CMK (cell line): ENCODE measurements at regions not wholly inside any gene's neighbourhood (a gene's known extent, or its start where the extent isn't known, plus 50 kb on each side); places are given as distances from the start of the nearest gene placed in this dataset.
"Not testable (repeated sequence)": the region's sequence is repeated elsewhere in the genome, so short reads cannot be mapped to it uniquely, and the experiment has no call there.

Source experiments
- DNase-seq: peaks from one replicate; pipeline ENCODE4 v3.0.0-alpha.2; 2010; ENCODE audit warnings: low read depth

DNA sequence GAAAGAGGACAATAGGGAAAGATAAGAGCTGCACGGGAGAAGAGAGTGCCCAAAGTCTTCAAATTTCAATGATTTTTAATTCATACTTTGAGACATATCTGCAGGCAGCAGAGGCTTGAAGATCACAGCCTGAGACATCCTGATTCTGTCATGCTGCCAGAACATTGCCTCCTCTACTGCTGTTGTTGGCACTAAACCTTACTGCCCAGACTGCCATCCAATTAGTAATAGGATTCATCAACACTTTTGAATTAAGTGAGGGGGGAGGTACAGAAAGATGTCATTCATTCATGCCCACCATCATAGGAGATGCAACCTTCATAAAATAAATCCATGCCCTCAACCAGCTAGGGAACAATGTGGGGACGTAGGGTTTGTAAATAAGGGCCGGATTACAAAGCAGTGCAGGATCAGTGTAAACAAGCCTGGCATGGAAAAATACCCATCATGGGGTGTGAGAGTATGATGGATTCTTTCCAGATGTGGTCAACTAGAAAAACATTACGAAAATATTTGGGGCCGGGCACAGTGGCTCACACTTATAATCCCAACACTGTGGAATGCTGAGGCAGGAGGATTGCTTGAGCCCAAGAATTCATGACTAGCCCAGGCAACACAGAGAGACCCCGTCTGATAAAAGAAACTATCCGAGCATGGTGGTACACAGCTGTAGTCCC is 122.1 kb upstream of the DAPK1 start:
- DNase-seq: no peak

DNA sequence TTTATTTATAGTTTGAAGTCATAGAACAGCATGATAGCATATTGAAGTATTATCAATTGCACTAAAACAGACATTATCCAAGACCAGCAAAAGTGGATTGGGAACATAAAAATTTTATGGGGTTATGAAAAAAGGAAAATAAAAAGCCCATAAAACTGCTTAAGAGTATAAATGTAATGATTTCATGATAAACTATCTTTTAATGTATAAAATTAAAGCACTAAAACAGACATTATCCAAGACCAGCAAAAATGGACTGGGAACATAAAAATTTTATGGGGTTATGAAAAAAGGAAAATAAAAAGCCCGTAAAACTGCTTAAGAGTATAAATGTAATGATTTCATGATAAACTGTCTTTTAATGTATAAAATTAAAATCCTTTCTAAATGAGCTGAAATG is 119.0 kb upstream of the DAPK1 start:
- no peak for DNase-seq

DNA sequence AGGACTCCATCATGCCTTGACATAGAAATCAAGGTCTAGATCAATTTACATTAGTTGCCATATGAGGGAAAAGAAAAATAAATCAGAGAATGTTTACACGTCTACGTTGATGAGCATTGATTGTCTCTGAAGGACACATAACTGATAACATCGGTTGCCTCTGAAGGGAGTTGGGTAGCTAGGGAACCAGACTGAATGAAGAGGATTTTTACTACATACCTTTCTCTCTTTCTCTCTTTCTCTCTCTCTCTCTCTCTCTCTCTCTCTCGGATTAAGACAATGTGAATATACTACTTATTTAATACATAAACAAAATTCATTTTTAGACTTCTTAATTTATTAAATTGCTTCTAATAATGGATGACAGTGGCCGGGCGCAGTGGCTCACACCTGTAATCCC is 118.4 kb upstream of the DAPK1 start:
- DNase-seq: no peak

DNA sequence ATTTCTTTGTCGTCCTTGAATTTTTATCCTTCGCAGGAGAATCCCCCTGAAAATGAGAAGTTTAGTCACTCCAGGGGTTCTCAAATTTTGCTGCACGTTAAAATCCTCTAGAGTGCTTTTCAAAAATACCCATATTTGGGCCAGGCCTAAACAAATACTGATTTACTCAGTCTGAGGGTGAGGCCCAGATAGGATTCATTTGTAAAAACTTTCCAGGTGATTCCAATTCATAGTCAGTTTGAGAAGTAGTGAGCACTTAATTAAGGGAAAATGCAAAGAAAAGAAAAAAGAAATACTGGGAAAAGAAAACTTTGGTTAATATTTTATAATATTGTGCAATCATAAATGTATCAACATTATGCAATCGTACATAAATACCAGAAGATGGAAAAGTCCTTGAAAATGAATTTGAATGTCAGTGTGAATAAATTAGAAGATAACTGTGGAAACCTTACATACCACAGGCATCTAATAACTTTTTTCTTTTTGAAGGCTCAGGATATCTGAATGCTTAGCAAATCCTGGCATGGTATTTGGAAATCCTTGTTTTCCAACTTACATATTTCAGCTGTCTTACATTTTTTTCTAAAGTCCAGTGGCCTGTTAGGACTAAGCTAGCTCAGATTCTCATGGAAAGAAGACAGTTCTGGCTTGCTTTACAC is 116.5 kb upstream of the DAPK1 start:
- DNase-seq: no peak

DNA sequence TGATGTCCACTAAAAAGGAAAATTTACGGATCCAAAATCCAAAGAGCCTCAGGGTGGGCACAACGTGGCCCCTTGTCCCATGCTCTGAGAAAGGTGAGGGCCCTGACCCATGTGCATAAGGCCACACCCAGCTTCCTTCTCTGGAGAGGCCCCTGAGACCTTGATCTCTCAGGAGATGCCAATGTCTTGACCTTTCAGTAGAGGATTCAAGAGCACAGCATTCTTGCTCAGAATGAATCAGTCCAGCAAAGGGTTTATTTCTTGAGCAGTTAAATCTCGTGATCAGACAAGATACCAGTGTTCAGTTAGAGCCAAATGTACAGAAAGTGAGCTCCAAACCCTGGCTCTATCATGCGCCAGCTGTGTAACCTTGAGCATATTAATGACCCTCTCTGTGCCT is 115.9 kb upstream of the DAPK1 start:
- DNase-seq: no peak

DNA sequence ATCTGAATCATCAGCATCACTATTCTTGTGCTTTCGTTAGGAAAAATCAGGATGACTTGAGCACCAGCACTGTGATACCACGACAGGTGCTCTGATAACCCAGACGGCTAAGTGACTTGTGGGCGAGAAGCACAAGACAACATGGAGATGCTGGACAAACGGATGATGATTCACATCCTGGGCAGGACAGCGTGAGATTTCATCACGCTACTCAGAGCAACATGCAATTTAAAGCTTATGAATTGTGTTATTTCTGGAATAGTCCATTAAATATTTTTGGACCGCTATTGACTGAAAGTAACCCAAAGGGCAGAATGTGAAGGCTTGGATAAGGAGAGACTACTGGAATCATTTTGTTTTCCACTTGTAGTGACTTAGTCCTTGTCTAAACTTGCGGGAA is 114.8 kb upstream of the DAPK1 start:
- no peak for DNase-seq

DNA sequence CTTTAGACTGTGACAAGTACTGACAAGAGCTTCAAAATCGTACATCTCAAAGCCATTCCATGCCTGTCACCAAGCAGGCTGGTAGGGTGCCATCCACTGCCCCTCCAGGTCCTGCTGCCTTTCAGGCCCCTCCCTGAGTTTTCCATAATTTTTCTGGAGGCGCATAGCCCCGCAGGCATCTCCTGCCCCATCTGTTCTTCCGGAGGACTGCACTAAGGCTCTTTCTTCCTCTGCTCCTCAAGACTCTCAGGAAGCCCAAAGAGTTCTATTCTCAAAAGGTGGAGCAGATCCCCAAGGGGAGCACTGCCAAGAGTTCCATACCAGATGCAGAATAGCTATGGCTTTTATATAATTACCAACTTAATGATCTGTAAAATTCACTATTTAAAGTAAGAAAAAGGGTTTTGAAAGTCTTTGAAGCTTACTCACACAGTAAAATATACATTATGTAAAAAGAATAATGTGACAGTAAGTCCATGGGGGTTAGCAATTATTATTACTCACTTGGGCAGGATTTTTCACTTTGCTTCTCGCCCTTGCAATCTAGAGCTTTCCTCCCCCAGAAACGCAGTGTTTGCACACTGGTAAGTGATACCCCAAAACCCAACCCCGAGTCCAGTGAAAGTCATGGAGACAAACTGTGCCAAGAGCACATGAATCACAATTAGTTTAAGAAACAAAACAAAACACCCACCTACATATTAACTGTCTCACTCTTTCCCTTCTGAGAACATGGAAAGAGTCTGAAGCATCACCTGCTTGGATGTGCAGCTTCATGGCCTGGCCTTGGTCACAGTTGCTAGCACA is 114.1 kb upstream of the DAPK1 start:
- no peak for DNase-seq

DNA sequence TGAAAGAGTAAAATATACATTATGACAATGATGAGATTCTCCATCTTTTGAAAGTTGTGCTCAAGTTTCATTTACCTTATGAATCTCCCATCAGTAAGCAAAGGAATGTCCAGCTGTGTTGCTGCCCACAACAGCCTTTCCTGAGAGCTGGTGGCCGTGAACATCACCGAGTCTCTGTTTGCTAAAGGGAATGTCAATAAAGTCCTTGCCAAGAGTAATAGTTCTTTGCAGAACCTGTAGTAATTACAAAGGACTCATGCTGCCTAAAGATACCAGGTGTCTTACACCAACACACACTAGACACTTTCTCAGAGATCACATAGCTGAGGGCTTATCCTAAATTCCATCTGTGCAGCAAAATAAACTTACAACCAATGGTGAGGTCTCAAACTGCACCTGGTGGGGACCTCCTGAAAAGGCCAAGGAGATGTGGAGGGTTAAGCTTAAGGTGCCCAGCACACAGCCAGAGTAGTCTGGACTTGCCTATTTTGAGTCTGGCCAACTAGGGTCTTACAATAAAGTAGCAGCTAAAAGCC is 111.1 kb upstream of the DAPK1 start:
- DNase-seq: no peak

DNA sequence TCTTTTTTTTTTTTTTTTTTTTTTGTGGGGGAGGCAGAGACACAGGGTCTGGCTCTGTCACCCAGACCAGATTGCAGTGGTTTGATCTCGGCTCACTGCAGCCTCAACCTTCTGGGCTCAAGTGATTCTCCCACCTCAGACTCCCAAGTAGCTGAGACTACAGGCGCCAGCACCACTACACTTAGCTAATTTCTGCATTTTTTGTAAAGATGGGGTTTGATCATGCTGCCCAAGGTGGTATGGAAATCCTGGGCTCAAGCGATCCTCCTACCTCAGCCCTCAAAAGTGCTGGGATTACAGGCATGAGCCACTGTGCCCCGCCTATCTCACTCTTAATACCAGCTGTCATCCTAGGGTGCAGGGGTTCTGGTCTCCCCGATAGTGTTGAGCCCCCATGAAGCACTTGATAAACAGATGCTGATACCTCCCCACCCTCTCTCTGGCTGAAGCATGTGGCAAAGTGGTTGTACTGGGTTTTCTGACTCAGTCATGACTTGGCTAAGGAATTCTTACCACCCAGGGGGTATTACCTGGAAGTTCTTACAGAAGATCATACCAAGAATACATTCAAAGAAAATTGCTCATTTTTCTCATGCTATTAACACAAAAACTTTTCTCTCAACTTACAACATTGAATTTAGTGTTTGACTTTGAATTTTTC is 110.2 kb upstream of the DAPK1 start:
- no peak for DNase-seq

DNA sequence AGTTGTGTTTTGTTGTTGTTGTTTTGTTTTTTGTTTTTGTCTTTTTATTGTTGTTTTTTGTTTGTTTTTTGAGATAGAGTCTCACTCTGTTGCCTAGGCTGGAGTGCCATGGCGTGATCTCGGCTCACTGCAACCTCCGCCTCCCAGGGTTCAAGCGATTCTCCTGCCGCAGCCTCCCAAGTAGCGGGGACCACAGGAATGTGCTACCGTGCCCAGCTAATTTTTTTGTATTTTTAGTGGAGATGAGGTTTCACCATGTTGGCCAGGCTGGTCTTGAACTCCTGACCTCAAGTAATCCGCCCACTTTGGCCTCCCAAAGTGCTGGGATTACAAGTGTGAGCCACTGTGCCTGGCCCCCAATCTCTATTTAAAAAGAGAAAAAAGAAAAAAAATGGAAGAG is 109.0 kb upstream of the DAPK1 start:
- DNase-seq: not testable (repeated sequence)

DNA sequence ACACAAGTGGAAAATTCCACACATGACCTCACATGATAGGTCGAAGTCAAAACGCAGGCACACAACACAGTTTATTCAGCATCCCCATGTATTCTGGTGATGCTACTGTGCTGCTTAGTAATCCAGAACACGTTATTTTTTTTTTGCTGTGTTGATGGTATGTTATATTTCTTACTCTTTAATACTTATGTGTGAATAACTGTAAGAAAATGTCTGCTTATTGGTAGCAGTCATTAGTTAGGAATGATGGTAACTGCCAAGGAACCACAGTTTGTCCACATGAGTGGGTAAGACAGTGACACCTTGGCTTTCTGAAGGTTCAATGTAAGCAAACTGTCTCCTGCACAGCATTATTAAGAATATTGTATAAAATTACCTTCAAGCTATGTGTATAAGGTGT is 107.7 kb upstream of the DAPK1 start:
- DNase-seq: no peak

DNA sequence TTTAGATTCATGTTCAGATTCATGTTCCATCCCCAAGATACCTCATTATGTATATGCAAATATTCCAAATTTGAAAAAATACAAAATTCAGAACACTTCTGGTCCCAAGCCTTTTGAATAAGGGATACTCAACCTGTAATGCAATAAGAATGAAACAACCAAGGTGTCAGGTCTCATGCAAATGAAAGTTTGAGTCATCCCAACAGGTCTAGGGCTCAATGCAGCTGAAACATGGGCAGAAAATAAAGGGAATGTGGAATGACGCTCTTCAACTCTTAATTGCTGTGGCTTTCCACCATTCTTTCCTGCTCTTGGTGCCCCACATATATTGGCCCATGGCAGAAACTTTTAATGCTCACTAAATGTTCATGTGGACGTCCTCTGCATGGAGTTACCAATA is 107.3 kb upstream of the DAPK1 start:
- DNase-seq: no peak

DNA sequence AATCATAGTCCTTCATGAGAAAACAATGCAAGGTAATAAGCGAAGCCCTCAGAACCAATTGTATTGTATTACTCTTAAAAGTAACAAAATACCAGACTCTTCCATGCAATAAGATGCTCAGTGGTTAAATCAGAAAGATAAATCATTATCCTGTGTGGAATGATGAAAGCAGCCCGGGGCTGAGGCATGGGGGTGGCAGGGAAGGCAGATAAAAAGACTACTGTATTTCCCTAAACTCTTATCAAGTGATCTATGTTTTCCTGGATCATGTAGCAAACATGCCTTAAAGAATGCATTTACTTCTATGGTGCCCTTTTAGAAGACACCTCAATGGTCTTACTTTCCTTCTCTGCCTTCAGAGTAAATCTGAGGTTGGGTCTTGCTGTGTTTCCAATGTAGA is 105.6 kb upstream of the DAPK1 start:
- DNase-seq: no peak

DNA sequence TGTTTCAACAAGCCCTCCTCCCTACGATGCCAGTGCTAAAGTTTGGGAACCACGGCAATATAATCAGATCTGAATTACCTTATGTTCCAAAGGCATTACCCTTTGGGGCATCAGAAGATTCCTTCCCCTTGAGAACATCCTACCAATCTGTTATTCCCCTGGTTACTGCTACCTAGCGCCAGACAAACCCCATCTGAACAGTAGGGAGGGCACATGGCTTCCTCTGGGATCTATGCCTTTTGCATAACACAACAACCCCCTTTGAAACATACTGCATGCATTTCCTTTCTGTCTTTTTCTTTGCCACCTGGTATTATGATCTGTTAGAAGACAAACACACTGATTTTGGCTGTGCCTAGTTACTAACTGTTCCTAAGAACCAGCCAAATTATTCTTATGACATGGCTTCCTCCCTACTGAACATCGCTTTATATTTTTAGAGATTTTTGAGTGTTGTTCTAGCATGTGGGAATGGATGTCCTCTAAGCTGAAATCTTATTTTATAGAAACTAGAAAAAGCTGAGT is 103.9 kb upstream of the DAPK1 start:
- no peak for DNase-seq

DNA sequence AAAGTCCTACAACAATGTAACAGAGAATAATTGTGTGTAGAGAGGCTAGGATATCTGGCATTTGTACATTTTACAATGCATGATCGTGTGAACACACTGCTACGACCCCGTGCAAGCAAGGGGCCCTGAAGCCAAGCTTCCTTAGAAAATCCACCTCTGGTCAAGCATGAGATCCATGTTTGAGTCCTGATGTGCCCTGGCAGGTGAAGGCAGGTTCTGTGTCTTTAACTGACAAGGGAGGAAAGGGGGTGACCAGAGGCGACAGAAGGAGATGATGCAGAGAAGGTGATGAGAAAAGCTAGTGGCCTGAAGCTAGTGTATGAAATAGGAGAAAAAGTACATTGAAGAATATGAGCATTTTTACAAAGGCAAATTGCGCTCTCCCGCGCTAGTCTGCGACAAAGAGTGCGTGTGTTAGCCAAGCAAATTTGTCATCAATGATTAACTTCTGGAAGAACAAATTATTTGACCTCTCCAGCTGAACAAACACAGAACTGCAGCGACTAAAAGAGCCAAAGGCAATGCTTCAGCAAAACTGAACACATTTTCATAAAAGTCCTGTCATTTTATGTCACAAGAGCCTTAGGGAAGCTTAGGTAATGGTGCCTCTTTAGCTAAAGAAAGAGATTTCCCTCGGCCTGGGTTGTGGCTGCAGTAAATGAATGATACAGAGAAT is 101.7 kb upstream of the DAPK1 start:
- DNase-seq: no peak

DNA sequence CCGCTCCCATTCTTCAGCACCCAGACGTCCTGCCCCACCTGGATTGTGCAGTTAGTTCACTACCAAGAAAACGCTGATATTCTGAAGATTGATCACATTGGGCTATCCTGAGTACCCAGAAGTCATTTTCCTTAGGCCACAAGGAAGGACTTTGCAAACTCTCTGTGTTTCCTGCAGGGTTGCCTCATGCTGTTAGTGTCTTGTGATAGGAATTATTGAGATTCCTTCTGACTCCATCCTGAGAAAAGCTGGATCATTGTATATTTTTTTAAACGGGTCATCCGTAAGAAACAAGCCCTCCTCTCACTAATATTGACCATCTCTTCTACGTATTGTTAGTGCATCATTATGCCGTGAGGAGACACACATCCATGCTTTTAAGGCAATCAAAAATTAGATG is 96.0 kb upstream of the DAPK1 start:
- no peak for DNase-seq

DNA sequence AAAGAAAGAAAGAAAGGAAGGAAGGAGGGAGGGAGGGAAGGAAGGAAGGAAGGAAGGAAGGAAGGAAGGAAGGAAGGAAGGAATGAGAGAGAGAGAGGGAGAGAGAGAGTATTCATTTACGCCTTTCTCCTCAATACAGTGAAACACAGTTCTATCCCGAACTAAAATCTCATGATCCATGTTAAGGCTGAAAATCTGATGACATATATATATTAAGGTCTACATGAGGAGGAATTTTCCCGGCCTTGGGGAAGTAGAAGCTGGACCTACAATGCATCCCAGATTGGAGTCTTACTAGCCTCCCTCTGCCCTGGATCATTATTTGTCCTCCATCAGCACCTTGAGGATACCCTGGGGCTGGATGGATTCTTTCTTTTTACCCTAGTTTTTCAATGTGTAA is 95.1 kb upstream of the DAPK1 start:
- DNase-seq: no peak

DNA sequence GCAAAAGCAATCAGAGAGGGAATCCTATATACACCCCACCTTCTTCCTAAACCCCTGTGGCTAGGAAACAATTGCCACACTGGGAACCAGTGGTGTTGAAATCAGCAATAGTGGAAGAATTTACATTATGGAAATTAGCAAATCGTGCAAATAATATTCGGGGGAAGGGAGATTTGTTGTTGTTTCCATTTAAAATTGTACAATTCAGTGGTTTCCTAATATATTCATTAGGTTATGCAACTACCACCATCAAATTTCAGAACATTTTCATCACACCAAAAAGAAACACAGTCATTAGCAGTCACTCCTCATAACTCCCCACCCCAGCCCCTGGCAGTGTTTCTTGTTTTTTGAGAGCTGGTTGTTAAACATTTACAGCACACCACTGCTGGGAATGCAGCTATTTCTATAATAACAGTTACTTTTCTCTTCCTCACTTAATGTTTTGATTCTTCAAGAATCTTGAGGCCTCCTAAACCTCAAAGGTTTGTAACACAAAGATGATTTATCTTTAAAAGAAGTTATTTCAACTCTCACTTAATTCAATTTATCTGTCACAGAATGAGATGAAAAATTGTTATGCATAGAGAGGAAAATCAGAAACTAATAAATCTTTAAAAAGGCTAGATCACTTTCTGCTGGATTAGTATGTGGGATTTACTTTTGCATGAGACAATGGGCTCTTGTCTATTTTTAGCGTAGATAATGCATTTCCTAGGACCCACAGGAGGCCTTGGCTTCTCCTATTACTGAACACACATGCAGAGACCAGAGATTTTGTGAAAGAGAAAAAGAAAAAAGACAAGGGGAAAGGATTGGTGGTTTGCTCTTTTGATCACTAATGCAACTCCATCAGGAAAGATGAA is 91.8 kb upstream of the DAPK1 start:
- no peak for DNase-seq

DNA sequence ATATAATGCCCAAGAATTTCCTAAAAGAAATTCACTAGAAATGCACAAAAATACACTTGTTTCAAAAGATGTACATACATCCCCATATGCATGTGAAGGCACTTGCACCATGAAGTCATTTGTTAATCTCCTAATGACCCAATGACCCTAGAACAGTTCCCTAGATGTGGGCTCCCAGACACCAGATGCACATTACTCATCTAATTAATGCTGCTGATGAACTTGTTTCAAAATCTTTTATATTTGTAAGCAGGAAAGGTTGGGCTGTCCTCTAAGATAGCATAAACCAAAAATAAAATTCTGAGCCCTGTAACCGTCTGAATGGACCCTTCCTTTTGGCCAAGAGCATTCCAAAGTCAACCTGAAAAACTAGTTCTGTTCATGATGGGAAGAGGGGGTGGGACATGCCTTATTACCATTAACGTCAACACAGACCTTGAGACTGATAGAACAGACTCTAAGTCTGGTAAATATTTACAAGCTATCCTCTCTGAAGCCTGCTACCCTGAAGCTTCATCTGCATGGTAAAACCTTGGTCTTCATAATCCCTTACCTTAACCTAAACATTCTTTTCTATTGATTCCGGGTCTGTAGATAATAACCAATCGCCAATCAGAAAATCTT is 91.0 kb upstream of the DAPK1 start:
- no peak for DNase-seq
